Fibroblast of pulmonary artery (primary cell): ENCODE measurements at regions not wholly inside any gene's neighbourhood (a gene's known extent, or its start where the extent isn't known, plus 50 kb on each side); places are given as distances from the start of the nearest gene placed in this dataset.

Experiments
- DNase-seq: peaks from one replicate; pipeline ENCODE4 v3.0.0-alpha.2; 2010; ENCODE audit warnings: low read depth
- H3K4me3 ChIP-seq: replicated peaks from 2 replicates; pipeline ENCODE4 v1.5.1; 2011; ENCODE audit warnings: low read depth, mild to moderate bottlenecking, control low read depth, low read length, moderate library complexity
- TF ChIP-seq, protein P1 (sequence below): IDR thresholded peaks from 2 replicates; pipeline ENCODE4 v1.5.1; 2011; ENCODE audit warnings: mild to moderate bottlenecking, control low read depth, low read length, inconsistent platforms; ENCODE audit errors: missing control alignments

DNA sequence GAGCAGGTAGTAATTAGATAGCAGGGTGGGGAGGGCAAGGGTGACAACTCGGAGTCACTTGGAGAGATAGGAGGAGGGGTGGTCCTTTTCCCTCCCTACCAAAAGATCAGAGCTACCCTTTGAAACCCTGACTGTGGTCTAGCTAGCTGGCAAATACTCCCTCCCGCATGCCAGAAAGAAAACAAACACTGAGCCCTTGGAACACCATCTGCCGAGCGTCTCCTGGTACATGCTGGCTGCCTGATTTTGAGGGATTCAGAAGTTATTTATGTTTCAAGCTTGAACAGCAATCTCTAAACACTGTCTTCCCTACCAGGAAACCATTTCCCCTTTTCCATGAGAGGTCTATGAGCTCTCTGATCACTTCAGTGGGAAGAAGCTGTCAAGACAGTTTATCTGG lies 291.6 kb upstream of the CFAP20DC start:
- no peak for DNase-seq
- TF ChIP-seq, protein P1, sequence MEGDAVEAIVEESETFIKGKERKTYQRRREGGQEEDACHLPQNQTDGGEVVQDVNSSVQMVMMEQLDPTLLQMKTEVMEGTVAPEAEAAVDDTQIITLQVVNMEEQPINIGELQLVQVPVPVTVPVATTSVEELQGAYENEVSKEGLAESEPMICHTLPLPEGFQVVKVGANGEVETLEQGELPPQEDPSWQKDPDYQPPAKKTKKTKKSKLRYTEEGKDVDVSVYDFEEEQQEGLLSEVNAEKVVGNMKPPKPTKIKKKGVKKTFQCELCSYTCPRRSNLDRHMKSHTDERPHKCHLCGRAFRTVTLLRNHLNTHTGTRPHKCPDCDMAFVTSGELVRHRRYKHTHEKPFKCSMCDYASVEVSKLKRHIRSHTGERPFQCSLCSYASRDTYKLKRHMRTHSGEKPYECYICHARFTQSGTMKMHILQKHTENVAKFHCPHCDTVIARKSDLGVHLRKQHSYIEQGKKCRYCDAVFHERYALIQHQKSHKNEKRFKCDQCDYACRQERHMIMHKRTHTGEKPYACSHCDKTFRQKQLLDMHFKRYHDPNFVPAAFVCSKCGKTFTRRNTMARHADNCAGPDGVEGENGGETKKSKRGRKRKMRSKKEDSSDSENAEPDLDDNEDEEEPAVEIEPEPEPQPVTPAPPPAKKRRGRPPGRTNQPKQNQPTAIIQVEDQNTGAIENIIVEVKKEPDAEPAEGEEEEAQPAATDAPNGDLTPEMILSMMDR, result no peak
- H3K4me3 ChIP-seq, result no peak overlapping the region

DNA sequence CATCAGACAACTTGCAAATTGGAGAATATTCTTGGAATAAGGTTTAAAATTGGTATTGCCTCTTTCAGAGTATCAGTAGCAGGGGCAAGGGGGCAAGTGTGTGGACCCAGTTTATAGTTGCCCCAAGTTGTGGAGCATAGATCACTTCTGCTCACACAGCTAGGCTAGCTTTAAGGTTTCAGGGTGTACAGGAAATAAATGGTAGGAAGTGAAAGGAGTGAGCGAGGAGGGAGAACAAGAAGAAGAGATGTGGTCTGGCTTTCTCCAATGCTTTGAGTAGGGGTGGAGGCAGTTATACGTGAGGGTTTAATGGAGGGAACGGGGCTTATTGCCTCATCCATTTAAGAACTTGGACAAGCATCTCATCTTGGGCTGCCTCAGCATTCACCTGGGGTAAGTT lies 290.0 kb upstream of the CFAP20DC start:
- TF ChIP-seq, protein P1, result no peak
- H3K4me3 ChIP-seq, result no peak overlapping the region
- no peak for DNase-seq

DNA sequence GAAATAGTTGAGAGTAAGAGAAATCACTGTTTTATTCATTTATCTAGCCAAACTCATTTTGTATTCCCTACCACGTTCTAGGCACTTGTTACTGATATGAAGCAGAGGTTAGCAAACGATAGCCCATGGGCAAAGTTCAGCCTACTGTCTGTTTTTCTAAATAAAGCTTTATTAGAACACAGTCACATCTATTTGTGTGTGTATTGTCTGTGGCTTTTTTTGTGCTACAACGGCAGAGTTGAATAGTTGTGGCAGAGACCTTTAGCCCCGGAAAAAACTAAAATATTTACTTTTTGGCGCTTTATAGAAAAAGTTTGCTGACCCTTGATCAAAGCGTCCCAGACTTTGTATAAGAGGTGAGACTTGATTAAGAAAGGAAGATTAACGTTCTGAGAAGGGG lies 289.1 kb upstream of the CFAP20DC start:
- no peak overlapping the region for H3K4me3 ChIP-seq
- no peak for DNase-seq
- TF ChIP-seq, protein P1, result no peak

DNA sequence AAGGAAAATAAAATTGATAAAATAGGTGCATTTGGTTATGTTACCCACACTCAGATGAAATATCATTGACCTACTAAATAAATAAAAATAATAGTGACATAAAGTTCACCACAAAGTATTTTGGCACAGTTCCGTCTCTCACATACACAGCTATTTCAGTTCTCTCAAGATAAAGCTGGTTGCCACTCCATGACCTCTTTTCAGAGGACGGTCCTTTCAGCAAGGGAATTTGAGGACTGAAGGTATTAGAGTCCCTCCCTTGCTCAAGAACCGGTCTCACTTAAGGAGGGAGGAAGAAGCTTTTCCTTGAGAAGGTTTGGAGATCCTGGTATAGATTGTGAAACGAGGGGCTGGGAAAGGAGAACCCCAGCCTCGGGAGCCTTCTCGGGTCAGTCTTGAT lies 285.5 kb upstream of the CFAP20DC start:
- TF ChIP-seq, protein P1, result no peak
- no peak overlapping the region for H3K4me3 ChIP-seq
- no peak for DNase-seq

DNA sequence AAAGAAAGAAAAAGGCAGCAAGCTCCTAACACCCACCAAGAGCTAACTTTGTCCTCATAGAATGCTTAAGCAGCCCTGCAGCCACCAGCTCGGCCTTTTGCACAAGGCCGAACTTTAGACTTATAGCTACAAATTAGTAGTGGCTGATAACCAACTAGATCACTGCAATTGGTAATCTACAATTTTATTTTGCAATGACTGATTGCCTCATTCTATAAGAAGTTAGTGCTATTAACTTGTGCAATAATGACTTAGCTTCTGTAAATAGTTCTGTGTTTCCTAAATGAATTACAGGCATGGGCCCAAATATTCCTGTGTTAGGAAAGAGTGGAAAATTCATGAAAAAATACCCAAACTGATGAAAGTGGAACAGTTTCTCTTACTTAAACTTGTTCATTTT lies 284.8 kb upstream of the CFAP20DC start:
- no peak overlapping the region for H3K4me3 ChIP-seq
- TF ChIP-seq, protein P1, result no peak
- peak; percentile 20 for DNase-seq

DNA sequence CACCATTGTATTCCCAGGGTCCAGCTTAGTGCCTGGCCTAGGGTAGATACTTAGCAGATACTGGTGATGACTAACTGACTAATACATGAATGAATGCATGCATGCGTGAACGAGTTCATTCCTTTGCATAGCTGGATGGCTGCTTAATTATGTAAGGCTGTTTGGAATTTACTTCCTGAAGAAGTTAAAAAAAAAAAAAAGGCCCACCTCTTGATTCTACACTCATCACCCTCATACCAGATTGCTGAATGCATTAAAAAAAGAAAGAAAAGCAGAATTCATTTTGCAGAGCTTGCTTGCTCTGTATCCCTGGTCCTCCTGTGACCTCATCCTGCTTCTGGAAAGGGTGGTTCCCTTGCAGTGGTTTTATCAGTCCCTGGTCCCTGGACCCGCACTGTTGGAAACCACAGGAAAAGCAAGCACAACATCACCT lies 277.6 kb upstream of the CFAP20DC start:
- H3K4me3 ChIP-seq, result no peak overlapping the region
- DNase-seq, result peak; percentile 45
- TF ChIP-seq, protein P1, result no peak

DNA sequence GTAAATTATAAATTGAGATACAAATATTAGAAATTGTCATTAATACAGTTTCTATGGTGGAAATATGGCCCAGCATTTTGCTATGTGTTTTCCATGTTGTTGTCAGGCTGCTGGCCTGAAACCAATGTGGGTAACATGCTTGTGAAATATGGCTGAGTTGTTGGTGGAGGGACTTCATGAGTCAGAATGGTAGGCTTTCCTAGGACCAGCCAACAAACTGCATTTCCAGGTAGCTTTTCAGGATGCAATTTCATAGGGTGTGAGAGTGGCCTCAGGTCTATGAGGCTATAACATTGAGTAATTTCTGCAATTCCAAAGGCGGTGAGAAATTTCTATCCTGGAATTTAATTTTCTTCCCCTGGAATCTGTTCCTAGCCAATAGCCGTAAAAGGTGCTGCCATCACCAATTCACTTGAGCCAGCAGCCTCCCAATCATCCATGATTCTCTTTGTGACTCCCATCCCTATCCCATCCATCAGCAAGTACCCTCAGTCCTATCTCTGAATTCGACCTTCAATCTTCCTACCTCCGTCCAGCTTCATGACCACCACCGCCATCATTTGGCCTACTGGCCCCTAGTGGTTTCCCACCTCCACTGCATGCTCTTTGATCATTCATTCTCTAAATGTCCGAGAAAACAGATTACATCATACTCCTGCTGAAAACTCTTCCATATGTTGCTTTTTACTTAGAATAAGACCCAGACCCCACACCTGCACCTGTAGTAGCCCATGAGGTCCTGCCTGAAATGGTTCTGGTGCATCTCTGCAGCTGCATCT lies 276.6 kb upstream of the CFAP20DC start:
- TF ChIP-seq, protein P1, result peak; percentile 21
- no peak overlapping the region for H3K4me3 ChIP-seq
- no peak for DNase-seq
